KMS-11 (cell line): ENCODE measurements at regions not wholly inside any gene's neighbourhood (a gene's known extent, or its start where the extent isn't known, plus 50 kb on each side); places are given as distances from the start of the nearest gene placed in this dataset.

Experiments used
- H2AFZ ChIP-seq: fragments of 200-600 bp; sonication (generic); 2 replicates; pipeline ENCODE4 v1.6.1; 2016; ENCODE audit warnings: antibody characterized with exemption, mixed run types, low read depth
- H3K27ac ChIP-seq: fragments of 200-600 bp; sonication (generic); 2 replicates; pipeline ENCODE4 v1.6.1; 2016; ENCODE audit warnings: mild to moderate bottlenecking, mixed run types
- H3K27me3 ChIP-seq: fragments of 200-600 bp; sonication (generic); 2 replicates; pipeline ENCODE4 v1.6.1; 2017; ENCODE audit warnings: mild to moderate bottlenecking, low read depth, mixed run types, moderate library complexity; ENCODE audit not compliant: insufficient read depth
- H3K36me3 ChIP-seq: fragments of 200-600 bp; sonication (generic); 2 replicates; pipeline ENCODE4 v1.6.1; 2017; ENCODE audit warnings: mild to moderate bottlenecking, mixed run types; ENCODE audit not compliant: insufficient read depth
- H3K4me1 ChIP-seq: fragments of 200-600 bp; sonication (generic); 2 replicates; pipeline ENCODE4 v1.6.1; 2016; ENCODE audit warnings: mild to moderate bottlenecking, low read depth, mixed run types; ENCODE audit not compliant: poor library complexity, severe bottlenecking
- H3K4me2 ChIP-seq: fragments of 200-600 bp; sonication (generic); 2 replicates; pipeline ENCODE4 v1.7.0; 2016; ENCODE audit warnings: mild to moderate bottlenecking, mixed run types
- H3K4me3 ChIP-seq: fragments of 200-600 bp; sonication (generic); IDR thresholded peaks from 2 replicates; pipeline ENCODE4 v1.6.1; 2017; ENCODE audit warnings: low read depth, low read length, mixed read lengths; ENCODE audit not compliant: insufficient read depth
- H3K79me2 ChIP-seq: fragments of 200-600 bp; sonication (generic); 2 replicates; pipeline ENCODE4 v1.6.1; 2016; ENCODE audit warnings: low read depth, mixed run types; ENCODE audit not compliant: insufficient read depth
- H3K9ac ChIP-seq: fragments of 200-600 bp; sonication (generic); 2 replicates; pipeline ENCODE4 v1.6.1; 2016; ENCODE audit warnings: mild to moderate bottlenecking, mixed run types
- H4K20me1 ChIP-seq: fragments of 200-600 bp; sonication (generic); 2 replicates; pipeline ENCODE4 v1.6.1; 2016; ENCODE audit warnings: mild to moderate bottlenecking, mixed run types; ENCODE audit not compliant: insufficient read depth
- TF ChIP-seq, protein P1 (sequence below): fragments of 200-600 bp; sonication (generic); conservative IDR thresholded peaks from 2 replicates; pipeline ENCODE4 v1.6.1; 2017; ENCODE audit warnings: low read depth, mild to moderate bottlenecking, antibody characterized with exemption, low read length, moderate library complexity, mixed read lengths

DNA sequence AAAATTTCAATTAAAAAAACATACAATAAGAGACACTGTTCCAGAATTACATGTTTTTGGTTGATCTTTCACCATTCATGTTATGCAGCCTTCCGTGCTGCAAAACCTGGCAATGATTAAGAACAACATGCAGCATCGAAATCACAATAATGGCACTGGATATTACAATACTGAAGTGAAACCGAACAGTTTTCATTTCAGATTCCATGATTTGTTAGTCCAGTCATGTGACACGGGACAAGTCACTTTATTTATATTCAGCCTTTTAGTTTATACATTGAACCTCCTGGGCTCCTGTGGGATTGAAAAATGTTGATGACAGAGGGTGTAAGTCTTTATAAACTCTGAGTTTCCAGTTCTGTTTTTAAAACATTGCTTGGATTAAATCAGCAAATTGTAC, 142.5 kb upstream of the TTC29 start:
- Histone ChIP-seq H3K36me3 (no peaks in the 10 kb centered on the region), H3K27ac (no peak overlapping the region), H3K4me2 (no peak overlapping the region), H3K9ac (no peak overlapping the region), H3K4me3 (no peak overlapping the region), H2AFZ (no peak overlapping the region), H3K79me2 (no peaks in the 10 kb centered on the region), H3K4me1 (no peaks in the 10 kb centered on the region), H3K27me3 (no peaks in the 10 kb centered on the region), H4K20me1 (no peaks in the 10 kb centered on the region)
- TF ChIP-seq, protein P1, sequence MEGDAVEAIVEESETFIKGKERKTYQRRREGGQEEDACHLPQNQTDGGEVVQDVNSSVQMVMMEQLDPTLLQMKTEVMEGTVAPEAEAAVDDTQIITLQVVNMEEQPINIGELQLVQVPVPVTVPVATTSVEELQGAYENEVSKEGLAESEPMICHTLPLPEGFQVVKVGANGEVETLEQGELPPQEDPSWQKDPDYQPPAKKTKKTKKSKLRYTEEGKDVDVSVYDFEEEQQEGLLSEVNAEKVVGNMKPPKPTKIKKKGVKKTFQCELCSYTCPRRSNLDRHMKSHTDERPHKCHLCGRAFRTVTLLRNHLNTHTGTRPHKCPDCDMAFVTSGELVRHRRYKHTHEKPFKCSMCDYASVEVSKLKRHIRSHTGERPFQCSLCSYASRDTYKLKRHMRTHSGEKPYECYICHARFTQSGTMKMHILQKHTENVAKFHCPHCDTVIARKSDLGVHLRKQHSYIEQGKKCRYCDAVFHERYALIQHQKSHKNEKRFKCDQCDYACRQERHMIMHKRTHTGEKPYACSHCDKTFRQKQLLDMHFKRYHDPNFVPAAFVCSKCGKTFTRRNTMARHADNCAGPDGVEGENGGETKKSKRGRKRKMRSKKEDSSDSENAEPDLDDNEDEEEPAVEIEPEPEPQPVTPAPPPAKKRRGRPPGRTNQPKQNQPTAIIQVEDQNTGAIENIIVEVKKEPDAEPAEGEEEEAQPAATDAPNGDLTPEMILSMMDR: no peak

DNA sequence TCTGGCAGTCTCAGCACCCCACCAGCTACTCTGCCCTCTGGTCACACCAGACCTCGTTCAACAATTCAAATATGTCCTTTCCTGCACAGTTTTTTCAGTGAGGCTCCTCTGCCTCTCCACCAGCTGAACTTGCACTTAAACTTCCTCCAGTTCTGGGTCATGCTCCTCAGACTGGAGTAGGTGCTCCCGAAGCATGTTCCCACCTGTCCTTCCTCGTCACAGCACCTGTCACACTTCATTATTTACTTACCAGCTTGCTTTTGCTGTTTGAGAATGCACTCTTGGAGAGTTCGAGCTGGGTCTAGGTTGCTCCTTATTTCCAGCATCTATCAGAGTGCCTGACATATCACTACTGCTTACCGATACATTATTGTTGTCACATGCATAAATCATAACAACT, 144.8 kb upstream of the TTC29 start:
- no peak overlapping the region for H3K27ac ChIP-seq
- H3K36me3 ChIP-seq: no peaks in the 10 kb centered on the region; the same call in 1 of the 2 replicates
- H2AFZ ChIP-seq: no peak overlapping the region
- no peak overlapping the region for H3K4me2 ChIP-seq
- H3K9ac ChIP-seq: no peak overlapping the region
- no peaks in the 10 kb centered on the region for H3K27me3 ChIP-seq
- H3K4me1 ChIP-seq: no peaks in the 10 kb centered on the region
- TF ChIP-seq, protein P1: no peak
- no peaks in the 10 kb centered on the region for H4K20me1 ChIP-seq
- no peaks in the 10 kb centered on the region for H3K79me2 ChIP-seq
- H3K4me3 ChIP-seq: no peak overlapping the region

DNA sequence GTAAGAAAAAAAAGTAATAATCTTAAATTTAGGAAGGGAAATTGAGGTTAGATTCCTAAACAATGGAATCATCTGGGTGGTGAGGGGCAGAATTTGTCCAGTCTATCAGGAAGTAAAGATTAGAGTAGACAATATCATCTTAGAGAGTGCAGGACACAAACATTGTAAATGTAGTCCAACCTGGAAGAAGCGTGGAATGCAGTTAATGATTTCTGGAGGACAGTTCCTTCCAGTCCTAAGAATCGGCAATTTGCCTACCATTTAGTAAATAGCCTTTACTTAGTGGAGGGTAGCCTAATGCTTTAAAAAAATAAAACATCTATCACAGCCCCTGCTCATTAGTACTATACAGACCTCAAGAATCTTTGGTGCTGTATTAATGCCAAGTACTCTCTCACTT, 147.5 kb upstream of the TTC29 start:
- Histone ChIP-seq H3K79me2 (no peaks in the 10 kb centered on the region), H3K27me3 (no peaks in the 10 kb centered on the region), H3K9ac (no peak overlapping the region), H3K36me3 (no peaks in the 10 kb centered on the region; the same call in 1 of the 2 replicates), H4K20me1 (no peaks in the 10 kb centered on the region), H3K4me2 (no peak overlapping the region), H3K4me1 (no peaks in the 10 kb centered on the region), H3K27ac (no peak overlapping the region), H2AFZ (no peak overlapping the region), H3K4me3 (no peak overlapping the region)
- TF ChIP-seq, protein P1: no peak

DNA sequence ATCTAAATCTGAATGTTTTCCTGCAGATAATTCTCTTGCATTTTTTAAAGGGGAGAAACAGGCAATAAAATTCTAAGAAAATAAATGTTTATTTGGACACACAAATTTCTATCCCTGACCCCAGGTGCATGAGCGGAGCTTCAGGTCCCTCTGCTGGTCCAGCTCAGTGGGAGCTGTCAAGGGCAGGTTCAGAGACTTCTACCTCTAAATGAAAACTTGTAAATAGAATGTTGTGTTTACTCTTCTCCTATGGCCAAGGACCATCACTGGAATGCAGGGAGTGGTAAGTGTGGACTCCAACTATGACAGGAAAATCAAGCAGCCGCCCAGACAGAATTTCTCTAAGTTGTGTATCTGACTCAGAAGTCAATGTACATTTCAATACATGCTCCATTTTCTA, 148.6 kb upstream of the TTC29 start:
- Histone ChIP-seq H3K79me2 (no peaks in the 10 kb centered on the region), H2AFZ (no peak overlapping the region), H3K9ac (no peak overlapping the region), H3K4me1 (no peaks in the 10 kb centered on the region), H3K4me3 (no peak overlapping the region), H3K36me3 (no peaks in the 10 kb centered on the region; the same call in 1 of the 2 replicates), H4K20me1 (no peaks in the 10 kb centered on the region), H3K4me2 (no peak overlapping the region), H3K27ac (no peak overlapping the region), H3K27me3 (no peaks in the 10 kb centered on the region)
- TF ChIP-seq, protein P1: no peak
